ENCODE measurements at regions not wholly inside any gene's neighbourhood (a gene's known extent, or its start where the extent isn't known, plus 50 kb on each side); places are given as distances from the start of the nearest gene placed in this dataset.

DNA sequence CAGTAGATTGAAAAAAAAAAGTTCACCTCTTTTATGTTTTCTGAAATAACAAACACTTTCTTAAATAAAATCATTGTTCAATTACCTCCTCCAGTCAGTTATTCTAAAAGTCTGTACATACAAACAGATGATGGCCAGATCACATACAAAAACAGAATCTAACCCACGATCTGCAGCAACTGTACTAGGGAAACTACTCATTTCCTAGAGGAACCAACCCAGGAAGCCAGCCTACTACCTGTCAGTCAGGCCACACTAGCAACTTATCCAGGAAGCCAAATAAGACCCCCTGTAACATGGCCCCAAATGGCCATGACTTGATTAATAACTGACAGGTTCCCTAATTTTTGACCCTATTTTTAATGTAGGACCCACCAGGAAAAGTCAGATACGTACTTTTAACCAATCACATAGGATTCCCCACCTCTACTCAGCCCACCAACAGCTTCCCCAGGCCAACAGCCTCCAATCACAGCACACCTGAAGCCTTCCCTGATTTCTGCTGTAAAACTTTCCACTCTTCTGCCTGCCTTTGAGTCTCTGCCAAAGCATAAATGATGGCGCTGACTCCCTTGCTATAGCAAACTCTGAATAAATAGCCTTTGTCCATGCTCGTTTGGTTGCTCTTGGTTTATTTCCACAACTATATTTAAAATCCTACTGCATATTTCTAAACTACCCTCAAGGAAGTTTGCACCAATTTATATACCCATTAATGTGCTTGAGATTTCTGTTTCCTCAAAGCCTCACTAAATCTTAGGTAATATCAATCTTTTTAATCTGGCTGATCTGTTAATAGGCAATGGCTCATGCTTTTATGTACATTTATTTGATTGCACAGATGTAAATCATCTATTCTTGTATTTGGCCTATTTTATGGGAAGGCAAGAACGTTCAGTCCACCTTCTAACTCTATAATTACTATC, 486.4 kb downstream of the FBXO15 start:
- DNase-seq = no peak
- TF ChIP-seq, protein P1, sequence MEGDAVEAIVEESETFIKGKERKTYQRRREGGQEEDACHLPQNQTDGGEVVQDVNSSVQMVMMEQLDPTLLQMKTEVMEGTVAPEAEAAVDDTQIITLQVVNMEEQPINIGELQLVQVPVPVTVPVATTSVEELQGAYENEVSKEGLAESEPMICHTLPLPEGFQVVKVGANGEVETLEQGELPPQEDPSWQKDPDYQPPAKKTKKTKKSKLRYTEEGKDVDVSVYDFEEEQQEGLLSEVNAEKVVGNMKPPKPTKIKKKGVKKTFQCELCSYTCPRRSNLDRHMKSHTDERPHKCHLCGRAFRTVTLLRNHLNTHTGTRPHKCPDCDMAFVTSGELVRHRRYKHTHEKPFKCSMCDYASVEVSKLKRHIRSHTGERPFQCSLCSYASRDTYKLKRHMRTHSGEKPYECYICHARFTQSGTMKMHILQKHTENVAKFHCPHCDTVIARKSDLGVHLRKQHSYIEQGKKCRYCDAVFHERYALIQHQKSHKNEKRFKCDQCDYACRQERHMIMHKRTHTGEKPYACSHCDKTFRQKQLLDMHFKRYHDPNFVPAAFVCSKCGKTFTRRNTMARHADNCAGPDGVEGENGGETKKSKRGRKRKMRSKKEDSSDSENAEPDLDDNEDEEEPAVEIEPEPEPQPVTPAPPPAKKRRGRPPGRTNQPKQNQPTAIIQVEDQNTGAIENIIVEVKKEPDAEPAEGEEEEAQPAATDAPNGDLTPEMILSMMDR (IDR thresholded peaks at IDR 0.05) = no peak
- TF ChIP-seq POLR2AphosphoS5 (IDR thresholded peaks at IDR 0.05) (no peak), POLR2A (IDR thresholded peaks at IDR 0.05) (no peak), EP300 (IDR thresholded peaks at IDR 0.05) (no peak)
- 49 to 67% methylated on average over 5 of the region's 5 CpGs for WGBS, 2 donors
- Histone ChIP-seq H3K9me3 (no peaks in the 10 kb centered on the region), H3K4me1 (no peaks in the 10 kb centered on the region), H3K27ac (no peak overlapping the region), H3K27me3 (no peaks in the 10 kb centered on the region), H3K36me3 (no peaks in the 10 kb centered on the region), H3K4me3 (no peak overlapping the region)
- intact Hi-C loops (cut with DNase I) = no loop called here

GRCh38 chr18:73656691-73657090, 490.9 kb downstream of the FBXO15 start:
- Histone ChIP-seq H3K4me3 (no peak overlapping the region), H3K27ac (no peak overlapping the region), H3K27me3 (no peaks in the 10 kb centered on the region), H3K36me3 (no peaks in the 10 kb centered on the region), H3K4me1 (no peaks in the 10 kb centered on the region), H3K9me3 (no peaks in the 10 kb centered on the region)
- intact Hi-C loops (cut with DNase I) = no loop called here
- DNase-seq = no peak
- no peak for TF ChIP-seq POLR2A (IDR thresholded peaks at IDR 0.05)
- TF ChIP-seq, protein P1 (IDR thresholded peaks at IDR 0.05) = no peak

DNA sequence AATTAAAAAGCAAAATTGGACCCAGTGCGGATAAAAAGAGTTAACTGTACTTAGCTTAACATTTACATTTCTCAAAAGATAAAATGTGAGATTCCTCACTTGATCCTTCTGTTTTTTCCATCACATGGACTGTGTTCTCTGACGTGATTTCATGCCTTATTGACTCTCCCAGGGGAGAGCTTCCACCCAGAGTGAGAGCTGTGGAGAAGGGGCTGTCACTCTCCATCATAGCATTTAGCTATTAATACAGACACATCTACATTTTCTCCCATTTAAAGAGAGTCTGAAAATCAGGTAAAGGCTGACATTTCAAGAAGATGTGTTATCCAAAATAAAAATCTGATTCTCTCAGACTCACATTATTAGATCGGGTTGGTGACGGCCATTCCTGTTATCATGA, 493.8 kb downstream of the FBXO15 start:
- intact Hi-C loops (cut with DNase I) = no loop called here
- no peak for TF ChIP-seq POLR2A (IDR thresholded peaks at IDR 0.05)
- no peak for TF ChIP-seq POLR2AphosphoS5 (IDR thresholded peaks at IDR 0.05)
- TF ChIP-seq, protein P1 (IDR thresholded peaks at IDR 0.05) = no peak
- no peak for TF ChIP-seq EP300 (IDR thresholded peaks at IDR 0.05)
- H3K4me1 ChIP-seq = no peaks in the 10 kb centered on the region
- DNase-seq = no peak
- no peaks in the 10 kb centered on the region for H3K36me3 ChIP-seq
- H3K27ac ChIP-seq = no peak overlapping the region
- H3K27me3 ChIP-seq = no peaks in the 10 kb centered on the region
- H3K9me3 ChIP-seq = no peaks in the 10 kb centered on the region
- H3K4me3 ChIP-seq = no peak overlapping the region
- WGBS, 2 donors = 79 to 88% methylated on average over 4 of the region's 4 CpGs

- H3K27ac ChIP-seq = no peak overlapping the region
- no peaks in the 10 kb centered on the region for H3K27me3 ChIP-seq
- 71 to 74% methylated on average over 3 of the region's 3 CpGs for WGBS, 2 donors
- TF ChIP-seq POLR2A (IDR thresholded peaks at IDR 0.05) (no peak), EP300 (IDR thresholded peaks at IDR 0.05) (no peak), POLR2AphosphoS5 (IDR thresholded peaks at IDR 0.05) (no peak)
- TF ChIP-seq, protein P1 (IDR thresholded peaks at IDR 0.05) = no peak
- H3K4me1 ChIP-seq = no peaks in the 10 kb centered on the region
- H3K4me3 ChIP-seq = no peak overlapping the region
- no peak for DNase-seq
- no peaks in the 10 kb centered on the region for H3K9me3 ChIP-seq
- intact Hi-C loops (cut with DNase I) = no loop called here
- H3K36me3 ChIP-seq = no peaks in the 10 kb centered on the region
Observed at GRCh38 chr18:73653251-73653650, 494.4 kb downstream of the FBXO15 start.

- TF ChIP-seq EP300 (IDR thresholded peaks at IDR 0.05) = no peak
- no peak for TF ChIP-seq POLR2A (IDR thresholded peaks at IDR 0.05)
- no peak for TF ChIP-seq POLR2AphosphoS5 (IDR thresholded peaks at IDR 0.05)
- TF ChIP-seq, protein P1 (IDR thresholded peaks at IDR 0.05) = no peak
- 83 to 87% methylated on average over 5 of the region's 5 CpGs for WGBS, 2 donors
- intact Hi-C loops (cut with DNase I) = no loop called here
Observed at GRCh38 chr18:73647391-73647790, 500.2 kb downstream of the FBXO15 start.

More at GRCh38 chr18:73647391-73647790, 500.2 kb downstream of the FBXO15 start:
- Histone ChIP-seq H3K4me1 (no peaks in the 10 kb centered on the region), H3K27ac (no peak overlapping the region), H3K36me3 (no peaks in the 10 kb centered on the region), H3K9me3 (no peaks in the 10 kb centered on the region), H3K27me3 (no peaks in the 10 kb centered on the region), H3K4me3 (no peak overlapping the region)
- DNase-seq = no peak
